OCI-LY7 (cell line): ENCODE measurements at regions not wholly inside any gene's neighbourhood (a gene's known extent, or its start where the extent isn't known, plus 50 kb on each side); places are given as distances from the start of the nearest gene placed in this dataset.

Source experiments
- BruUV-seq: library from RNA; stranded (reverse); fragments of 400-500 nt; replicated peaks from 2 replicates; lab custom pipeline; 2021; lab: Mats Ljungman, UMichigan
- CTCF ChIA-PET: fragments of 300-600 bp; sonication (Branson Sonifier 250); formaldehyde crosslinking; loops from one replicate; lab custom pipeline; 2022; ENCODE audit warnings: antibody characterized with exemption; ENCODE audit not compliant: unreplicated experiment; lab: Charles Lee
- POLR2A ChIA-PET: fragments of 300-600 bp; sonication (Branson Sonifier 250); formaldehyde crosslinking; loops from one replicate; lab custom pipeline; 2022; ENCODE audit warnings: antibody characterized with exemption; lab: Charles Lee
- DNase-seq: peaks from one replicate; pipeline ENCODE4 v3.0.0-alpha.2; 2015; ENCODE audit warnings: low spot score
- H2AFZ ChIP-seq: fragments of 200-600 bp; sonication (generic), shearing (Covaris generic); 2 replicates; pipeline ENCODE4 v1.6.1; 2014; ENCODE audit warnings: mild to moderate bottlenecking, antibody characterized with exemption, low read length, moderate library complexity
- H3K27ac ChIP-seq: fragments of 200-600 bp; sonication (generic); 2 replicates; pipeline ENCODE4 v1.5.1; 2014; ENCODE audit warnings: mixed run types, low read depth, mild to moderate bottlenecking, moderate library complexity, low read length, inconsistent platforms; ENCODE audit not compliant: poor library complexity, severe bottlenecking
- H3K36me3 ChIP-seq: fragments of 200-600 bp; sonication (generic); 2 replicates; pipeline ENCODE4 v1.6.1; 2014; ENCODE audit warnings: mild to moderate bottlenecking, antibody characterized with exemption, low read length, moderate library complexity, mixed read lengths; ENCODE audit not compliant: insufficient read depth
- H3K4me1 ChIP-seq: fragments of 200-600 bp; sonication (generic); 2 replicates; pipeline ENCODE4 v1.5.1; 2014; ENCODE audit warnings: mild to moderate bottlenecking, low read length; ENCODE audit not compliant: insufficient read depth, poor library complexity, severe bottlenecking
- H3K4me2 ChIP-seq: fragments of 200-600 bp; sonication (generic); 2 replicates; pipeline ENCODE4 v1.6.1; 2014; ENCODE audit warnings: mild to moderate bottlenecking, low read length
- H3K4me3 ChIP-seq: fragments of 200-600 bp; sonication (generic); 2 replicates; pipeline ENCODE4 v1.5.1; 2014; ENCODE audit warnings: mild to moderate bottlenecking, low read depth, low read length; ENCODE audit not compliant: poor library complexity, severe bottlenecking
- H3K79me2 ChIP-seq: fragments of 200-600 bp; sonication (generic); 2 replicates; pipeline ENCODE4 v1.6.1; 2016; ENCODE audit warnings: low read depth, mild to moderate bottlenecking, low read length, moderate library complexity, mixed read lengths; ENCODE audit not compliant: insufficient read depth
- H3K9me2 ChIP-seq: fragments of 200-600 bp; sonication (generic); 2 replicates; pipeline ENCODE4 v1.6.1; 2016; ENCODE audit warnings: mild to moderate bottlenecking, low read length, mixed read lengths; ENCODE audit not compliant: insufficient read depth
- H3K9me3 ChIP-seq: fragments of 200-600 bp; sonication (generic); 2 replicates; pipeline ENCODE4 v1.6.1; 2014; ENCODE audit warnings: mild to moderate bottlenecking, mixed run types, low read length, mixed read lengths
- H4K20me1 ChIP-seq: fragments of 200-600 bp; sonication (generic); 2 replicates; pipeline ENCODE4 v1.6.1; 2014; ENCODE audit warnings: mild to moderate bottlenecking, antibody characterized with exemption, low read length, moderate library complexity, mixed read lengths; ENCODE audit not compliant: insufficient read depth
- EZH2phosphoT487 ChIP-seq: fragments of 200-600 bp; sonication (generic); IDR thresholded peaks from 2 replicates; pipeline ENCODE4 v1.6.1; 2018; ENCODE audit warnings: low read depth, borderline replicate concordance, mild to moderate bottlenecking, mixed run types, antibody characterized with exemption, low read length, moderate library complexity, mixed read lengths
- intact Hi-C: fragments of 100-400 bp; cut with micrococcal nuclease; formaldehyde crosslinking; loops from one replicate; pipeline ENCODE4 v1.10.0; 2022; ENCODE audit not compliant: unreplicated experiment
- TF ChIP-seq, protein P1 (sequence below): fragments of 200-600 bp; sonication (generic); conservative IDR thresholded peaks from 2 replicates; pipeline ENCODE4 v1.5.1; 2014; ENCODE audit warnings: mild to moderate bottlenecking, antibody characterized with exemption, low read length, moderate library complexity, mixed read lengths

DNA sequence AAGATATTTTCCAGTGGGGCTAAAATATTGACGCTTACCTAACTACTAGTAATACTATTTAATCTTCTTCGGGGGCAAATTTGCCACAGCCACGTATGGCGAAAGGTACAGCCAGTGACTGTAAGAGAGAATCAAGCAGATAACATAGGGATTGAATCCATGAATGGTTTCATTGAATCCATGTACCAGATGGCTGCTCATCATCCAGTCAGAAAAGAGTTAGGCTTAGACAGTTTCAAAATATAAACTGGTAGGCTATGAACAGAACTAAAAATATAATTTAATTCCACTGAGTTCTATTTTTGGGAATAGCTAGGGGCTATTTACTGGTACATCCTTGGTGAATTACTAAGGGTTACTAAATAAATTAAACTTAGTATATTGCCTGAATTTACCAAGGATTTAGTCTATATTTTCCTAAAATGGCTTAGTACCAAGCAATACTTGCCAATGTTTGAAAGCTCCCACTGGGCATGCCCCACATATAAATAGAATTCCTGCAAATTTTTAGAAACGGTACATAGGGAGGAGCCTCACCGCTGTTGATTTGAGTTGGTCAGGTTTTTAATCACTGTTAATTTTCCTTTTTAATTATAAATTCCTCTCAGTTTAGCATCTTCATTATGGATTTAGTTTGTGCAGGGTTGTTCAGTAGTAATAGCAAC is 55.8 kb upstream of the VLDLR start:
- CTCF ChIA-PET = no interaction called here
- H3K9me3 ChIP-seq = no peaks in the 10 kb centered on the region

DNA sequence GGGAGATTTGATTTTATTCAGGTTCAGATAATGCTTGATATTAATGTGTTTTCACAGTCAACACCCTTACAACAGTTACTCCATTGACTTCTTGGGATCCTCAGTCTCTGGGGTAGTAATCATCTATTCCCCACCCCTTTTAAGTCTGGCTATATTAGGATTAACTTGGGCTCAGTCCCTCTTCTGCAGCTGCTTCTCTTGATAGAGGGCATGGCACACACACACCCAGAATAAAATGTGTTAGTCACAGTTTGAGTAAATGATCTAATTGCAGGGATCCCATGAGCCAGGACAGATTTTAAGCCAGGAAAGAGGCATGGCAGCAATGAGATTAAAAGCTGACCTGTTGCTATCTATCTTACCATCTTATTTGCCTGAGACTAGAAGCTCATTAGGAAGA is 53.7 kb upstream of the VLDLR start:
- H3K9me2 ChIP-seq = no peaks in the 10 kb centered on the region
- H3K79me2 ChIP-seq = no peaks in the 10 kb centered on the region
- no peaks in the 10 kb centered on the region for H4K20me1 ChIP-seq
- no peak overlapping the region for H3K4me2 ChIP-seq
- H3K4me3 ChIP-seq = no peak overlapping the region
- H3K36me3 ChIP-seq = no peaks in the 10 kb centered on the region
- no peaks in the 10 kb centered on the region for H3K9me3 ChIP-seq
- no peaks in the 10 kb centered on the region for H3K4me1 ChIP-seq
- ChIA-PET POLR2A (interaction anchor here (0.6 to 1.9 kb wide), 3 partner anchors 14 to 135 kb away, joined by 3 to 5 read pairs (median 3); no protein-coding TSS in a partner anchor), CTCF (no interaction called here)
- TF ChIP-seq EZH2phosphoT487 = no peak
- TF ChIP-seq, protein P1, sequence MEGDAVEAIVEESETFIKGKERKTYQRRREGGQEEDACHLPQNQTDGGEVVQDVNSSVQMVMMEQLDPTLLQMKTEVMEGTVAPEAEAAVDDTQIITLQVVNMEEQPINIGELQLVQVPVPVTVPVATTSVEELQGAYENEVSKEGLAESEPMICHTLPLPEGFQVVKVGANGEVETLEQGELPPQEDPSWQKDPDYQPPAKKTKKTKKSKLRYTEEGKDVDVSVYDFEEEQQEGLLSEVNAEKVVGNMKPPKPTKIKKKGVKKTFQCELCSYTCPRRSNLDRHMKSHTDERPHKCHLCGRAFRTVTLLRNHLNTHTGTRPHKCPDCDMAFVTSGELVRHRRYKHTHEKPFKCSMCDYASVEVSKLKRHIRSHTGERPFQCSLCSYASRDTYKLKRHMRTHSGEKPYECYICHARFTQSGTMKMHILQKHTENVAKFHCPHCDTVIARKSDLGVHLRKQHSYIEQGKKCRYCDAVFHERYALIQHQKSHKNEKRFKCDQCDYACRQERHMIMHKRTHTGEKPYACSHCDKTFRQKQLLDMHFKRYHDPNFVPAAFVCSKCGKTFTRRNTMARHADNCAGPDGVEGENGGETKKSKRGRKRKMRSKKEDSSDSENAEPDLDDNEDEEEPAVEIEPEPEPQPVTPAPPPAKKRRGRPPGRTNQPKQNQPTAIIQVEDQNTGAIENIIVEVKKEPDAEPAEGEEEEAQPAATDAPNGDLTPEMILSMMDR = no peak
- DNase-seq = no peak
- H2AFZ ChIP-seq = no peak overlapping the region
- BruUV-seq = no TSS peak
- no peak overlapping the region for H3K27ac ChIP-seq
- intact Hi-C loops = no loop called here

More for the DNA sequence above, 55.8 kb upstream of the VLDLR start:
- no peak overlapping the region for H2AFZ ChIP-seq
- no peak for DNase-seq
- H3K4me2 ChIP-seq = no peak overlapping the region
- no peak overlapping the region for H3K4me3 ChIP-seq
- no peaks in the 10 kb centered on the region for H3K79me2 ChIP-seq
- POLR2A ChIA-PET = no interaction called here
- H3K27ac ChIP-seq = no peak overlapping the region
- H4K20me1 ChIP-seq = no peaks in the 10 kb centered on the region
- intact Hi-C loops = no loop called here
- BruUV-seq = no TSS peak
- H3K36me3 ChIP-seq = no peaks in the 10 kb centered on the region
- H3K9me2 ChIP-seq = no peaks in the 10 kb centered on the region
- TF ChIP-seq EZH2phosphoT487 = no peak
- TF ChIP-seq, protein P1 = no peak
- no peaks in the 10 kb centered on the region for H3K4me1 ChIP-seq

DNA sequence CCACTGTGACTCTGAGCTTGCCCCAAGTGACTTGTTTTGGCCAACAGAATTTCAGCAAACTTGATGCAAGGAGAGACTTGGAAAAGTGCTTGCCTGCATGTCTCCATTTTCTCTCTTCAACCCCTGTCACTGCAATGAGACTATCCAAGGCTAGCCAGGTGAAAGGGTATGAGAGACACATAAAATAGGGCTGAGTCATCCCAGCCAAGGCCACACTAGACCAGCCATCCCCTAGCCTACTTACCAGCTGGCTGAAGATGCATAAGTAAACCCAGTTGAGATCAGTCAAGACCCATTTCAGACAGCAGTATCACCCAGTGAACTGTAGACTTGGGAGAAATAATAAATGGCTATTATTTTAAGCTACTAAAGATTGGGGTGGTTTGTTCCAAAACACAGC is 52.9 kb upstream of the VLDLR start:
- TF ChIP-seq, protein P1 = no peak
- DNase-seq = no peak
- Histone ChIP-seq H3K36me3 (no peaks in the 10 kb centered on the region), H3K9me2 (no peaks in the 10 kb centered on the region), H2AFZ (no peak overlapping the region), H3K4me2 (no peak overlapping the region), H3K4me3 (no peak overlapping the region), H3K4me1 (no peaks in the 10 kb centered on the region), H3K9me3 (no peaks in the 10 kb centered on the region), H3K27ac (no peak overlapping the region), H3K79me2 (no peaks in the 10 kb centered on the region), H4K20me1 (no peaks in the 10 kb centered on the region)
- ChIA-PET POLR2A (interaction anchor here (0.7 to 1.9 kb wide), 2 partner anchors 14 to 88 kb away, joined by 3 to 5 read pairs; no protein-coding TSS in a partner anchor), CTCF (no interaction called here)
- BruUV-seq = no TSS peak
- intact Hi-C loops = no loop called here
